Embryonic facial prominence (tissue), 1 donor: ENCODE measurements at regions not wholly inside any gene's neighbourhood (a gene's known extent, or its start where the extent isn't known, plus 50 kb on each side); places are given as distances from the start of the nearest gene placed in this dataset.

Experiments
- DNase-seq: peaks from one replicate; pipeline ENCODE4 v3.0.0-alpha.2; 2016; ENCODE audit errors: extremely low spot score

GRCh38 chr15:93730724-93731123 lies 500.6 kb upstream of the MCTP2 start:
- DNase-seq: no peak

GRCh38 chr15:93722165-93722564 lies 509.2 kb upstream of the MCTP2 start:
- no peak for DNase-seq

- no peak for DNase-seq
These were observed 510.8 kb upstream of the MCTP2 start for GRCh38 chr15:93720607-93721006.

- DNase-seq: no peak
These were observed 511.4 kb upstream of the MCTP2 start for GRCh38 chr15:93719921-93720351.

- no peak for DNase-seq
These were observed 514.6 kb upstream of the MCTP2 start for GRCh38 chr15:93716615-93717231.

- no peak for DNase-seq
These were observed 521.7 kb upstream of the MCTP2 start for GRCh38 chr15:93709708-93710107.

GRCh38 chr15:93708724-93709445 lies 522.5 kb upstream of the MCTP2 start:
- DNase-seq: no peak

- DNase-seq: no peak
These were observed 523.6 kb upstream of the MCTP2 start for GRCh38 chr15:93707751-93708150.

- no peak for DNase-seq
These were observed 524.7 kb upstream of the MCTP2 start for GRCh38 chr15:93706495-93707292.

GRCh38 chr15:93705753-93706455 lies 525.5 kb upstream of the MCTP2 start:
- no peak for DNase-seq

GRCh38 chr15:93703092-93703739 lies 528.1 kb upstream of the MCTP2 start:
- no peak for DNase-seq

GRCh38 chr15:93700051-93700450 lies 531.3 kb upstream of the MCTP2 start:
- no peak for DNase-seq

GRCh38 chr15:93694033-93694432 lies 537.3 kb upstream of the MCTP2 start:
- no peak for DNase-seq

- no peak for DNase-seq
These were observed 547.7 kb upstream of the MCTP2 start for GRCh38 chr15:93683651-93684050.

GRCh38 chr15:93671387-93671943 lies 559.9 kb upstream of the MCTP2 start:
- DNase-seq: no peak

- DNase-seq: no peak
These were observed 560.4 kb upstream of the MCTP2 start for GRCh38 chr15:93670931-93671330.

GRCh38 chr15:93664213-93664956 lies 567.0 kb upstream of the MCTP2 start:
- DNase-seq: no peak

- DNase-seq: no peak
These were observed 569.0 kb upstream of the MCTP2 start for GRCh38 chr15:93662162-93662885.

GRCh38 chr15:93658026-93658816 lies 569.2 kb upstream of the RGMA start:
- no peak for DNase-seq
